Adipocyte (in vitro differentiated cells): ENCODE measurements at regions not wholly inside any gene's neighbourhood (a gene's known extent, or its start where the extent isn't known, plus 50 kb on each side); places are given as distances from the start of the nearest gene placed in this dataset.
"Not testable (repeated sequence)": the region's sequence is repeated elsewhere in the genome, so short reads cannot be mapped to it uniquely, and the experiment has no call there.

Experiments
- DNase-seq: peaks from one replicate; pipeline ENCODE4 v3.0.0-alpha.2; 2015; ENCODE audit warnings: low read depth
- H3K27me3 ChIP-seq: replicated peaks from 2 replicates; pipeline ENCODE4 v1.7.0; 2013; ENCODE audit warnings: mild to moderate bottlenecking, low read length, moderate library complexity; ENCODE audit not compliant: control insufficient read depth, insufficient read depth
- H3K36me3 ChIP-seq: 2 replicates; pipeline ENCODE4 v1.7.0; 2013; ENCODE audit warnings: low read length, mild to moderate bottlenecking, moderate library complexity; ENCODE audit not compliant: control insufficient read depth, insufficient read depth, severe bottlenecking
- H3K4me1 ChIP-seq: 2 replicates; pipeline ENCODE4 v1.7.0; 2013; ENCODE audit warnings: mild to moderate bottlenecking, low read length, moderate library complexity; ENCODE audit not compliant: control insufficient read depth, insufficient read depth
- H3K4me3 ChIP-seq: 2 replicates; pipeline ENCODE4 v1.7.0; 2013; ENCODE audit warnings: mild to moderate bottlenecking, low read length, moderate library complexity
- H3K9ac ChIP-seq: 2 replicates; pipeline ENCODE4 v1.7.0; 2013; ENCODE audit warnings: mild to moderate bottlenecking, low read length, moderate library complexity
- H3K9me3 ChIP-seq: 2 replicates; pipeline ENCODE4 v1.7.0; 2013; ENCODE audit warnings: mild to moderate bottlenecking, low read length, moderate library complexity; ENCODE audit not compliant: control insufficient read depth

GRCh38 chr9:80784647-80785046, 904.7 kb downstream of the TLE1 start:
- no peaks in the 10 kb centered on the region for H3K27me3 ChIP-seq
- H3K4me1 ChIP-seq = no peaks in the 10 kb centered on the region
- peaks cover 5% of the 10 kb centered on the region for H3K9me3 ChIP-seq
- no peaks in the 10 kb centered on the region for H3K36me3 ChIP-seq
- no peak overlapping the region for H3K4me3 ChIP-seq
- no peak for DNase-seq
- H3K9ac ChIP-seq = no peak overlapping the region

- no peak for DNase-seq
- Histone ChIP-seq H3K27me3 (no peaks in the 10 kb centered on the region), H3K4me1 (no peaks in the 10 kb centered on the region), H3K9ac (no peak overlapping the region), H3K36me3 (no peaks in the 10 kb centered on the region), H3K4me3 (no peak overlapping the region), H3K9me3 (no peaks in the 10 kb centered on the region)
These were observed 913.4 kb downstream of the TLE1 start for GRCh38 chr9:80775971-80776370.

- Histone ChIP-seq H3K36me3 (no peaks in the 10 kb centered on the region), H3K27me3 (no peaks in the 10 kb centered on the region), H3K9me3 (no peaks in the 10 kb centered on the region), H3K4me1 (no peaks in the 10 kb centered on the region), H3K4me3 (no peak overlapping the region), H3K9ac (no peak overlapping the region)
- DNase-seq = peak; percentile 15
These were observed 913.8 kb downstream of the TLE1 start for GRCh38 chr9:80775530-80775929.

GRCh38 chr9:80771555-80772347, 917.6 kb downstream of the TLE1 start:
- DNase-seq = no peak

GRCh38 chr9:80763536-80763935, 925.8 kb downstream of the TLE1 start:
- Histone ChIP-seq H3K4me1 (no peaks in the 10 kb centered on the region), H3K4me3 (no peak overlapping the region), H3K9ac (no peak overlapping the region), H3K27me3 (no peaks in the 10 kb centered on the region), H3K9me3 (no peaks in the 10 kb centered on the region), H3K36me3 (no peaks in the 10 kb centered on the region)
- no peak for DNase-seq

More at GRCh38 chr9:80771555-80772347, 917.6 kb downstream of the TLE1 start:
- Histone ChIP-seq H3K4me3 (no peak overlapping the region), H3K36me3 (no peaks in the 10 kb centered on the region), H3K4me1 (no peaks in the 10 kb centered on the region), H3K27me3 (no peaks in the 10 kb centered on the region), H3K9me3 (no peaks in the 10 kb centered on the region), H3K9ac (no peak overlapping the region)

- Histone ChIP-seq H3K27me3 (no peaks in the 10 kb centered on the region), H3K9me3 (no peaks in the 10 kb centered on the region), H3K36me3 (no peaks in the 10 kb centered on the region), H3K9ac (no peak overlapping the region), H3K4me3 (no peak overlapping the region), H3K4me1 (no peaks in the 10 kb centered on the region)
- no peak for DNase-seq
These were observed 933.8 kb downstream of the TLE1 start for GRCh38 chr9:80755586-80755985.

GRCh38 chr9:80747056-80747455, 942.3 kb downstream of the TLE1 start:
- H3K36me3 ChIP-seq, H3K4me1 ChIP-seq, H3K9me3 ChIP-seq, H3K27me3 ChIP-seq, H3K4me3 ChIP-seq, H3K9ac ChIP-seq, DNase-seq: not testable (repeated sequence)

- H3K9ac ChIP-seq = no peak overlapping the region
- H3K4me3 ChIP-seq = no peak overlapping the region
These were observed 956.8 kb downstream of the TLE1 start for GRCh38 chr9:80732506-80732905.

GRCh38 chr9:80720579-80720978, 968.8 kb downstream of the TLE1 start:
- H3K4me1 ChIP-seq = no peaks in the 10 kb centered on the region
- H3K27me3 ChIP-seq = no peaks in the 10 kb centered on the region
- no peak overlapping the region for H3K4me3 ChIP-seq
- H3K36me3 ChIP-seq = no peaks in the 10 kb centered on the region
- no peak for DNase-seq
- no peaks in the 10 kb centered on the region for H3K9me3 ChIP-seq
- H3K9ac ChIP-seq = no peak overlapping the region

More at GRCh38 chr9:80732506-80732905, 956.8 kb downstream of the TLE1 start:
- Histone ChIP-seq H3K27me3 (no peaks in the 10 kb centered on the region), H3K36me3 (no peaks in the 10 kb centered on the region), H3K4me1 (no peaks in the 10 kb centered on the region), H3K9me3 (peaks cover 9% of the 10 kb centered on the region)
- DNase-seq = no peak

- Histone ChIP-seq H3K9me3 (peaks cover 8% of the 10 kb centered on the region), H3K27me3 (no peaks in the 10 kb centered on the region), H3K4me1 (no peaks in the 10 kb centered on the region), H3K4me3 (no peak overlapping the region), H3K36me3 (no peaks in the 10 kb centered on the region), H3K9ac (no peak overlapping the region)
- no peak for DNase-seq
These were observed 982.2 kb downstream of the TLE1 start for GRCh38 chr9:80707120-80707519.

- Histone ChIP-seq H3K9me3 (no peaks in the 10 kb centered on the region), H3K4me3 (no peak overlapping the region), H3K4me1 (no peaks in the 10 kb centered on the region), H3K27me3 (no peaks in the 10 kb centered on the region), H3K36me3 (no peaks in the 10 kb centered on the region), H3K9ac (no peak overlapping the region)
- DNase-seq = no peak
These were observed 988.3 kb downstream of the TLE1 start for GRCh38 chr9:80701061-80701460.

- peak; percentile 78 for DNase-seq
- H3K4me3 ChIP-seq = no peak overlapping the region
- no peaks in the 10 kb centered on the region for H3K9me3 ChIP-seq
- H3K4me1 ChIP-seq = no peaks in the 10 kb centered on the region
- no peak overlapping the region for H3K9ac ChIP-seq
- no peaks in the 10 kb centered on the region for H3K27me3 ChIP-seq
- H3K36me3 ChIP-seq = no peaks in the 10 kb centered on the region
These were observed 989.8 kb downstream of the TLE1 start for GRCh38 chr9:80699511-80699998.
